GM13977 (cell line): ENCODE measurements at regions not wholly inside any gene's neighbourhood (a gene's known extent, or its start where the extent isn't known, plus 50 kb on each side); places are given as distances from the start of the nearest gene placed in this dataset.

Experiments used
- DNase-seq: peaks from one replicate; pipeline ENCODE4 v3.0.0; 2012; ENCODE audit warnings: low spot score
- in situ Hi-C: fragments of 300-500 bp; cut with MboI; formaldehyde crosslinking; loops from one replicate; pipeline ENCODE4 v1.12.0; 2022; ENCODE audit warnings: low sequenced_read_pairs, low pct_unique_long_range_greater_than_20kb, mixed read lengths, inconsistent platforms; ENCODE audit not compliant: unreplicated experiment
- TF ChIP-seq, protein P1 (sequence below): IDR thresholded peaks from 2 replicates; pipeline ENCODE4 v1.5.1; 2012; ENCODE audit warnings: mild to moderate bottlenecking, control low read depth; ENCODE audit not compliant: insufficient read depth; ENCODE audit errors: extremely low read depth, missing control alignments

DNA sequence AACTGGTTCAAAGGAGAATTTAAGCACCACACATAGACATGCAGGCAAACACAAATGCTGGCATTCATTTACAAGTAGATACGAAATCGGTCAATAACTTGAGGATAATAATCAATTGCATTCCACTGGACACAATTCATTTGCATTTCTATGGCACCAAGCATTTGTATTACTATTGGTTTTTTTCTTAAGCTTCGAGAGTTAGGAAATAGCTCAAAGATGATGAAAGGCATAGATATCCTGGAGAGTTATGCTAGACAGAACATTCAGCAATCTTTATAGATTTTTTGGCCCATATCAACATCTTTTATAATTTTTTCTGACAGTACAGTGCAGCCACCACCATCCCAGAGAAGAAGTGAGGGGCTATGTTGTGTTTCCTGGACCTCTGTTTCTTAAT is 544.4 kb downstream of the MIAT start:
- no peak for DNase-seq
- TF ChIP-seq, protein P1, sequence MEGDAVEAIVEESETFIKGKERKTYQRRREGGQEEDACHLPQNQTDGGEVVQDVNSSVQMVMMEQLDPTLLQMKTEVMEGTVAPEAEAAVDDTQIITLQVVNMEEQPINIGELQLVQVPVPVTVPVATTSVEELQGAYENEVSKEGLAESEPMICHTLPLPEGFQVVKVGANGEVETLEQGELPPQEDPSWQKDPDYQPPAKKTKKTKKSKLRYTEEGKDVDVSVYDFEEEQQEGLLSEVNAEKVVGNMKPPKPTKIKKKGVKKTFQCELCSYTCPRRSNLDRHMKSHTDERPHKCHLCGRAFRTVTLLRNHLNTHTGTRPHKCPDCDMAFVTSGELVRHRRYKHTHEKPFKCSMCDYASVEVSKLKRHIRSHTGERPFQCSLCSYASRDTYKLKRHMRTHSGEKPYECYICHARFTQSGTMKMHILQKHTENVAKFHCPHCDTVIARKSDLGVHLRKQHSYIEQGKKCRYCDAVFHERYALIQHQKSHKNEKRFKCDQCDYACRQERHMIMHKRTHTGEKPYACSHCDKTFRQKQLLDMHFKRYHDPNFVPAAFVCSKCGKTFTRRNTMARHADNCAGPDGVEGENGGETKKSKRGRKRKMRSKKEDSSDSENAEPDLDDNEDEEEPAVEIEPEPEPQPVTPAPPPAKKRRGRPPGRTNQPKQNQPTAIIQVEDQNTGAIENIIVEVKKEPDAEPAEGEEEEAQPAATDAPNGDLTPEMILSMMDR: no peak
- in situ Hi-C loops: no loop called here

DNA sequence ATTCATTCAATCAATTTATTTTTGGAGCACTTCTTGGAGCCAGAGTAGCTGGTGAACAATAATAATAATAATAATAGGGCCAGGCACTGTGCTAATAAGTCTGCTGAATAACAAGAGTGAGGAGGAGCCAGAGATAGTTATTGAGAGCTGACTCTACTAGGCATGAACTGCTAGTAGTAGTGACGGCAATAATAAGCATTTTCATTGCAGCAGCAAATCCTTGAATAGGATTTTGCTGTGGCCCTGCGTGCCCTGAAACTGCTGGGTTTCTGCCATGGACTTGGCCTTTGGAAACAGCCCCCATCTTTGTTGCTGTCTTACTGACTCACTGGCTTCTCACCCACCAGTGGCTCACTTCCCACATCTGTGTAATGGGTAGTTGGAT is 545.9 kb downstream of the MIAT start:
- TF ChIP-seq, protein P1: no peak
- in situ Hi-C loops: no loop called here
- no peak for DNase-seq

DNA sequence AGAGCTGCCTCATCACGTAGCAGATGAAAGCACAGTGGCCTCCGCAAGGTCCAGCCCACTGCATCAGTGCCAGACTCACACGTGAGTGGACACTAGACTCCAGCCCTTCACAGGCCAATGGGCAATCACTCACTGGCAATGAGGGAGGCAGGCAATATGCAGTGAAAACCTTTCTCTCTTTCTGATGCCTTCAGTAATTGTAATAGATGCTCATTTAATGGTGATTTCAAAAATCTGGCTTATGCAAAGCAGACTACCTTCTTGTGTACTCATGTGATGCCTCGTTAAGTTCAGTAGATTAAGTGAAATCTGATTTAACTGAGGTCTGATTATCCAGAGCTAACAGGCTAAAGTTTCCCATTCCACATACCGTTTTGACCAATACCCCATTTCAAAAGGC is 546.9 kb downstream of the MIAT start:
- DNase-seq: no peak
- TF ChIP-seq, protein P1: no peak
- in situ Hi-C loops: no loop called here

DNA sequence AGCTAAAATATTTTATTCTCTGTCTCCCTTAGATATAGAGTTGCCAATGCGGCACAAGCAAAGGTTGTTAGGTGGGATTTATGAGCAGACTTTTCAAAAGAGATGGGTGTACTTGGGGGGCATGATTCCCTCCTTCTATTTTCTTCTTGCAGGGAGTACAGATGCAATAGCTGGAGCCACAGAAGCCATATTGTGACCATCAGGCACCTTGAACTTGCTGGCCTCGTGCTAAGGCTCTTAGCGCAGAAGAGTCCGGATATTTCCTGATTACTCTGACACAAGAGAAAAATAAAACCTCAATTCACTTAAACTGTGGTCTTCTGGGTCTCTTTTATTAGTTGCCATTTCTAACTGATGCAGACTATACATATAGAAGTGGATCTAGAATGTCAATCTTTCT is 547.4 kb downstream of the MIAT start:
- no peak for DNase-seq
- TF ChIP-seq, protein P1: no peak
- in situ Hi-C loops: no loop called here

DNA sequence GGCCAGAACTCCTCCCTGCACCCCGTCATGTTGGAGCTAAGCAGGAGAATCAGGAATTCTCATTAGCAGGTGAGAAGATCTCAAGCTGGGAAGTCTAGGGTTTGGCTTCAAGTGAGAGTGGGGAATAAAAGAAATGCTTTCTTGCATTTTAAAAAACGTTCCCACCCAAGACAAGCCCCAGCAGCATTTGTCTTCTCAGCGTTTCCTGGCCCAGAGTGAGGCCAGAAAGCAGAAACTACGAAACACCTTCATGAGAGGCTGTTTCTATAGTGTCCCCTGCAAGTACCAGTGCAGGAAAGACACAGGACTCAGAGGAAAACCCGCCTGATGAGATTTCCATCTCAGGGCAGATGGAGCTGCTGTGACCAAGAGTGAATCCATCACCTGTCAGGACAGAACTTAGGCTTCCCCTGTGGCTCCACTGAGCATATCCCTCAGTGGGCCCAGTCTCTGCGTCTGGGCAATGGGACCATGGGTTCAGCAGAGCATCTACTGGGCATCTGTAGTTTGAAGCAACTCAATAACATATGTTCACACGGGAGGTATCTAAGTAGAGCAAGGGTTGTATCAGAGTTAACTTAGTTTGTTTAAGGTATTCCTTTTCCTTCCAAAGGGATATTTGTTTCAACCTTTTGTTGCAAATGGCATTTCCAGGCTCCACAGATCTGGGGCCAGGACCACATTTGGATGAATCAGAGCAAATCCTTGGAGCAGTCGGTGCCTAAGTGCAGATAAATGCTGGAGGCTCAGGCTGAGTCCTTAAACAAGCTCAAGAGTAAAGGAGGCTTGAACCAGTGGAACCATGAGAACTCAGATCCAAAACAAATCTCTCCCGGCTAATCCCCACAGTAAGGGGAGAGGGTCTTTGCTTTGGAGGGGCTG is 548.3 kb downstream of the MIAT start:
- TF ChIP-seq, protein P1: no peak
- in situ Hi-C loops: no loop called here
- no peak for DNase-seq

DNA sequence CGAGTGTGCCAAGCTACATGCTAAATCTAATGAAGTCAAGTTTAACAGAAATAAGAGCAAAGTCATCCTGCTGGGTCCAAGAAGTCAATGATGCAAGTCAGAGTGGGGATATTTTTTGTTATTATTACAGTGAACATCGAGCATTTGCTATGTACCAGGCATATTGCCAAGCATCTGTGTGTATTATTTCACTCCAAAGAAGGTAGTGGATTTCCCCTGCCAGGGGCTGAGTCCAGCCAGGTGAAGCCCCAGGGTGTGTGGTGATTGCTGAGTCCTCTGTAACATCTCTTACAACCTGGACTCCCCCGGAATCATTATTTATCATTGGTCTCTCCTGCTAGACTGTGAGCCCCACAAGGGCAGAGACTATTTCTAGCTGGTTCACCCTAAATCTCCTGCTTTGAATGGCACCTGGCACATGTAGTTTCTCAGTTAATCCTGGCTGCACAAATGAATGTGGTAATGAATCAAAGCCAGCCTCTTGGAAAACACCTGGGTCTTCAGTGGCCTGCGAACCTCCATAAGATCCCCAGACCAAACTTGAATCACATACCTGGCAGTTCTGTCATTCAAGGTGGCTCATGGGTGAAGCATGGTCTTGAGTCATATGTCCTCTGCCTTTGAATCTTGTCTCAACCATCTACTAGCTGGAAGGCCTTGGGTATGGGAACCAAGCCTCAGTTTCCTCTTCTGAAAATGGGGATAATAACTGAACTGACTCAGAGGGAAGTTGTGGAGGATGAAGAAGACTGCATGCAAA is 549.2 kb downstream of the MIAT start:
- TF ChIP-seq, protein P1: no peak
- in situ Hi-C loops: no loop called here
- no peak for DNase-seq
